SU-DHL-6 (cell line): ENCODE measurements at regions not wholly inside any gene's neighbourhood (a gene's known extent, or its start where the extent isn't known, plus 50 kb on each side); places are given as distances from the start of the nearest gene placed in this dataset.

Source experiments
- H2AFZ ChIP-seq: fragments of 200-600 bp; sonication (generic); 2 replicates; pipeline ENCODE4 v1.6.1; 2014; ENCODE audit warnings: low read depth, mild to moderate bottlenecking, moderate library complexity, mixed read lengths, antibody characterized with exemption, low read length; ENCODE audit not compliant: severe bottlenecking
- H3F3A ChIP-seq: fragments of 200-600 bp; shearing (Covaris generic); 2 replicates; pipeline ENCODE4 v1.6.0; 2016; ENCODE audit warnings: antibody characterized with exemption, mild to moderate bottlenecking; ENCODE audit not compliant: insufficient read depth
- H3K27ac ChIP-seq: fragments of 200-600 bp; sonication (generic); 2 replicates; pipeline ENCODE4 v1.5.1; 2016; ENCODE audit warnings: low read depth, mild to moderate bottlenecking, low read length, moderate library complexity, mixed read lengths
- H3K27me3 ChIP-seq: fragments of 200-600 bp; sonication (generic), shearing (Covaris generic); 2 replicates; pipeline ENCODE4 v1.6.0; 2014; ENCODE audit warnings: mild to moderate bottlenecking, low read length
- H3K36me3 ChIP-seq: fragments of 200-600 bp; sonication (generic); 2 replicates; pipeline ENCODE4 v1.6.1; 2014; ENCODE audit warnings: mild to moderate bottlenecking, low read length, mixed read lengths
- H3K4me2 ChIP-seq: fragments of 300-600, 200-600 bp; shearing (Covaris generic), sonication (generic); 2 replicates; pipeline ENCODE4 v1.6.0; 2014; ENCODE audit warnings: low read length, low read depth, mild to moderate bottlenecking; ENCODE audit not compliant: poor library complexity, severe bottlenecking
- H3K4me3 ChIP-seq: fragments of 200-600 bp; sonication (generic); 2 replicates; pipeline ENCODE4 v1.5.1; 2014; ENCODE audit warnings: antibody characterized with exemption, low read length, mild to moderate bottlenecking, mixed read lengths; ENCODE audit not compliant: insufficient read depth, poor library complexity, severe bottlenecking
- H3K79me2 ChIP-seq: fragments of 200-600 bp; sonication (generic); 2 replicates; pipeline ENCODE4 v1.6.1; 2014; ENCODE audit warnings: mild to moderate bottlenecking, low read length, moderate library complexity; ENCODE audit not compliant: insufficient read depth
- H3K9ac ChIP-seq: fragments of 200-600 bp; sonication (generic); 2 replicates; pipeline ENCODE4 v1.7.0; 2014; ENCODE audit warnings: mild to moderate bottlenecking, low read length
- H3K9me2 ChIP-seq: fragments of 200-600 bp; sonication (generic); replicated peaks from 2 replicates; pipeline ENCODE4 v1.6.1; 2014; ENCODE audit warnings: low read length; ENCODE audit not compliant: insufficient read depth
- H3K9me3 ChIP-seq: fragments of 200-600 bp; sonication (generic); 2 replicates; pipeline ENCODE4 v1.6.1; 2014; ENCODE audit warnings: low read length, mixed read lengths; ENCODE audit not compliant: insufficient read depth
- H4K20me1 ChIP-seq: fragments of 200-600 bp; sonication (generic); 2 replicates; pipeline ENCODE4 v1.6.1; 2014; ENCODE audit warnings: low read depth, mild to moderate bottlenecking, antibody characterized with exemption, low read length, moderate library complexity, mixed read lengths
- EZH2phosphoT487 ChIP-seq: fragments of 200-600 bp; sonication (generic), shearing (Covaris generic); conservative IDR thresholded peaks from 2 replicates; pipeline ENCODE4 v1.6.1; 2018; ENCODE audit warnings: mild to moderate bottlenecking, antibody characterized with exemption, low read length, moderate library complexity, mixed read lengths
- TF ChIP-seq, protein P1 (sequence below): fragments of 200-600 bp; sonication (generic); IDR thresholded peaks from one replicate; pipeline ENCODE4 v1.5.1; 2017; ENCODE audit warnings: antibody characterized with exemption, mild to moderate bottlenecking, low read length, moderate library complexity; ENCODE audit not compliant: insufficient read depth, poor library complexity, severe bottlenecking

DNA sequence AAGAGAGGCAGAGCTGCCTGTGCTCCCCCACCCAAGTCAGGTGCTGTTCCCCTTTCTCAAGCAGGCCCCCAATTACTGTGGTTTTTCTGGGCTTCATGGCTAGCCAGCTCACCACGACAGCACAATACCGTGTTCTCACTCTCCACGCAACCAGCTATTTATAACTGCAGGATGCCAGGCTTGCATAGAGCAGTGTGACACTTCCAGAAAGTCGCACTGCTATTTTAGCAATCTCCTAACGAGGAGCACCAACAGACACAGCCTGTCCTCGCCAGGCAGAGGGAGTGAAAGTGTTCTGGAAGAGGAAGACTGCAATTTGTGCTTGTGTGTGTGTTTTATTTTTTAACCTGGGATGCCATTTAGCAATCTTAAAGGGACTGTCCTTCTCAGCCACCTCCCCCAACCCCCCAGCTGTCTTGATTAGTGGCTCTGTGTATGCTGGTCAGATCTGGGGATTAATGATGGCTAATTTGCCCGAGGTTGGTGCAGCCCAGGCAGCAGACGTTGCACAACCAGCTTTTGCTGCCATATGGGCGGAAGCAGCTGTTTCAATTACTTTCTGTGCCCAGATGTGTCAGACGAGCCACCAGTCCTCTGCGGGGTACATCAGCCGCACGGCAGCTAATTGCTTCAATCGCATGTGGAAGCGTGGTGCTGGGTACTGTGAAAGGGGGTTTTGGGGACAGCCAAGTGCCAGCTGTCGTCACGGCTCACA, 268.0 kb upstream of the ARRDC4 start:
- no peak overlapping the region for H3K27ac ChIP-seq

DNA sequence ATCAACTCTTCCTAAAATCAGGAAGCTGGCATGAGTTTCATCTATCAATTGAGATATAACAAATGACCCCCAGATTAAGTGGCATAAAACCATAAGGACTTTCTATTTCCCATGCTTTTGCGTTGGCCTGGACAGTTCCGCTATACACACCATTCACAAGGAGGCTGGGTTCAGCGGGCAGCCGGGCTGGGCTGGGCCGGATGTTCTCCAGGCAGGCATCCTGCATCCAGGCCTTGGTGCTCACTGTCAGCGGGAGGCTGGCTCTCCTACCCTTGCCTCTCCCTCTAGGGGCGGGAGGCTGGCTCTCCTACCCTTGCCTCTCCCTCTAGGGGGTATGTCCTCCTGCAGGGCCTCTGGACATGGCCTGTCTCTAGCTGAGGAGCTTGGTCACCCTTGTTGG, 266.0 kb upstream of the ARRDC4 start:
- H3K4me3 ChIP-seq, result no peak overlapping the region
- H3K27me3 ChIP-seq, result no peaks in the 10 kb centered on the region
- no peaks in the 10 kb centered on the region for H3K9me2 ChIP-seq
- H3K9ac ChIP-seq, result no peak overlapping the region
- H3K36me3 ChIP-seq, result no peaks in the 10 kb centered on the region
- H4K20me1 ChIP-seq, result no peaks in the 10 kb centered on the region
- no peaks in the 10 kb centered on the region for H3K79me2 ChIP-seq
- H3F3A ChIP-seq, result no peaks in the 10 kb centered on the region
- no peaks in the 10 kb centered on the region for H3K9me3 ChIP-seq
- TF ChIP-seq EZH2phosphoT487, result no peak
- TF ChIP-seq, protein P1, sequence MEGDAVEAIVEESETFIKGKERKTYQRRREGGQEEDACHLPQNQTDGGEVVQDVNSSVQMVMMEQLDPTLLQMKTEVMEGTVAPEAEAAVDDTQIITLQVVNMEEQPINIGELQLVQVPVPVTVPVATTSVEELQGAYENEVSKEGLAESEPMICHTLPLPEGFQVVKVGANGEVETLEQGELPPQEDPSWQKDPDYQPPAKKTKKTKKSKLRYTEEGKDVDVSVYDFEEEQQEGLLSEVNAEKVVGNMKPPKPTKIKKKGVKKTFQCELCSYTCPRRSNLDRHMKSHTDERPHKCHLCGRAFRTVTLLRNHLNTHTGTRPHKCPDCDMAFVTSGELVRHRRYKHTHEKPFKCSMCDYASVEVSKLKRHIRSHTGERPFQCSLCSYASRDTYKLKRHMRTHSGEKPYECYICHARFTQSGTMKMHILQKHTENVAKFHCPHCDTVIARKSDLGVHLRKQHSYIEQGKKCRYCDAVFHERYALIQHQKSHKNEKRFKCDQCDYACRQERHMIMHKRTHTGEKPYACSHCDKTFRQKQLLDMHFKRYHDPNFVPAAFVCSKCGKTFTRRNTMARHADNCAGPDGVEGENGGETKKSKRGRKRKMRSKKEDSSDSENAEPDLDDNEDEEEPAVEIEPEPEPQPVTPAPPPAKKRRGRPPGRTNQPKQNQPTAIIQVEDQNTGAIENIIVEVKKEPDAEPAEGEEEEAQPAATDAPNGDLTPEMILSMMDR, result no peak
- no peak overlapping the region for H2AFZ ChIP-seq
- no peak overlapping the region for H3K27ac ChIP-seq
- H3K4me2 ChIP-seq, result no peak overlapping the region

More for the DNA sequence above, 268.0 kb upstream of the ARRDC4 start:
- Histone ChIP-seq H3K4me3 (no peak overlapping the region), H4K20me1 (no peaks in the 10 kb centered on the region), H3K9ac (no peak overlapping the region), H3K9me2 (no peaks in the 10 kb centered on the region), H3K36me3 (no peaks in the 10 kb centered on the region), H3K27me3 (no peaks in the 10 kb centered on the region), H2AFZ (no peak overlapping the region), H3K79me2 (no peaks in the 10 kb centered on the region), H3K9me3 (no peaks in the 10 kb centered on the region), H3F3A (no peaks in the 10 kb centered on the region), H3K4me2 (no peak overlapping the region)
- no peak for TF ChIP-seq EZH2phosphoT487
- TF ChIP-seq, protein P1, result no peak

DNA sequence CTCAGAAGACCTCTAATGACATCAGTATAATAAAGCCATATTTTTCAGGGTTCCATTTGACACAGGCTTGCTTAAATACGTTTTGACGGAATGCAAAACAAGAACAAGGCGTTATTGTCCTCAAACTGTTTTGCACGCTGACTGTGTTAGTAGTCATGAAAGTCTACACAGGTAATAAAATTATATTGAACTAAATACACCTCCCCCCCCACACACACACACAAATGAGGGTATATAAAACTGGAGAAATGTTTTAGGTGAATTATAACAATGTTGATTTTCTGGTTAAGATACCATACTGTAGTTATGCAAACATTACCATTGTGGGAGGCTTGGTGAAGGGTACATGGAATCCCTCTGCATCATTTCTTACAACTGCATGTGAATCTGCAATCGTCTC, 257.1 kb upstream of the ARRDC4 start:
- Histone ChIP-seq H3K4me3 (no peak overlapping the region), H3K9me3 (no peaks in the 10 kb centered on the region), H4K20me1 (no peaks in the 10 kb centered on the region), H3K36me3 (no peaks in the 10 kb centered on the region), H3K79me2 (no peaks in the 10 kb centered on the region), H3K9me2 (no peaks in the 10 kb centered on the region), H2AFZ (no peak overlapping the region), H3K4me2 (no peak overlapping the region), H3K9ac (no peak overlapping the region), H3K27ac (no peak overlapping the region), H3F3A (no peaks in the 10 kb centered on the region), H3K27me3 (no peaks in the 10 kb centered on the region)
- no peak for TF ChIP-seq EZH2phosphoT487
- TF ChIP-seq, protein P1, result no peak
